ENCODE measurements at regions not wholly inside any gene's neighbourhood (a gene's known extent, or its start where the extent isn't known, plus 50 kb on each side); places are given as distances from the start of the nearest gene placed in this dataset.

DNA sequence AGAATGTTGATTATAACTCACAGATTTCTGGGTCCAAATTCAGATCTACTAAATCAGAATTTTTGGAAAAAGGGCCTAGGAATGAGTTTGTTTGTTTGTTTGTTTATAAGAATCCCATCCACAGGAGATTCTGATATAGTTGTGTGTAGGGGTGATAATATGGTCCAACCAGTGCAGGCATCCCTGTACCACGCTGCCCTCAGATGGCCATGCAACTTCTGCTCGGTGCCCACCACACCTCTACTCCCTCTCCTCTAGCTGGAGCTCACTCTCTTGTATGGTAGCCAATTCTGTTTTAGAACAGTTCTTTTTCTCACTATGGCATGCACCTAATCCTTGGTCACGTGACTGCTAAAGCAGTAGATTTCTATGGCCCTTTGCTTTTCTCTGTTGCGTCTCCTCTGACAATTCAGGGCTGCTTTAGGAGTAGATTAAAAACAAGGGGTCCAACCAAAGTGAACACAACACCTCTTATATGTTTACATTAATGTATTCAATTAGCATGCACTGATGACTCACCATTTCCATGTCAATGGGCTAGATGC, 103.3 kb upstream of the KCNA4 start:
- H3K56ac ChIP-seq (ENCODE audit: insufficient read length, low read depth, low read length) = no peak overlapping the region
- no peaks in the 10 kb centered on the region for H4K20me1 ChIP-seq (ENCODE audit: control insufficient read depth, insufficient read depth, insufficient read length)
- no peak overlapping the region for H3K14ac ChIP-seq (ENCODE audit: insufficient read depth, low read length)
- no peak overlapping the region for H2BK20ac ChIP-seq (ENCODE audit: low read depth, low read length, poor library complexity, severe bottlenecking)
- H4K5ac ChIP-seq (ENCODE audit: insufficient read length, low read depth, low read length) = no peak overlapping the region
- WGBS (ENCODE audit: extremely low coverage, insufficient read length, low lambda C conversion rate) = no CpG with 5 or more reads among the region's 4 CpGs
- H3K9me3 ChIP-seq (ENCODE audit: control insufficient read depth, low read depth, low read length) = no peaks in the 10 kb centered on the region
- Mint-ChIP-seq H3K27ac (no peak overlapping the region), H3K9me3 (no peaks in the 10 kb centered on the region), H3K4me3 (no peak overlapping the region), H3K4me1 (no peaks in the 10 kb centered on the region), H3K36me3 (ENCODE audit: insufficient read depth in 1 of 3, low read depth in 3 of 3) (no peaks in the 10 kb centered on the region), H3K27me3 (ENCODE audit: low read depth) (peaks cover 36% of the 10 kb centered on the region)
- no peak overlapping the region for H3K18ac ChIP-seq (ENCODE audit: insufficient read length, low read depth, low read length)
- no peak overlapping the region for H4K91ac ChIP-seq (ENCODE audit: insufficient read length, low read depth, low read length)
- no peak overlapping the region for H3K27ac ChIP-seq (ENCODE audit: insufficient read length, low read depth, low read length)
- H3K23me2 ChIP-seq (ENCODE audit: insufficient read length, low read depth, low read length, poor library complexity, severe bottlenecking) = no peaks in the 10 kb centered on the region
- TF ChIP-seq, protein P1, sequence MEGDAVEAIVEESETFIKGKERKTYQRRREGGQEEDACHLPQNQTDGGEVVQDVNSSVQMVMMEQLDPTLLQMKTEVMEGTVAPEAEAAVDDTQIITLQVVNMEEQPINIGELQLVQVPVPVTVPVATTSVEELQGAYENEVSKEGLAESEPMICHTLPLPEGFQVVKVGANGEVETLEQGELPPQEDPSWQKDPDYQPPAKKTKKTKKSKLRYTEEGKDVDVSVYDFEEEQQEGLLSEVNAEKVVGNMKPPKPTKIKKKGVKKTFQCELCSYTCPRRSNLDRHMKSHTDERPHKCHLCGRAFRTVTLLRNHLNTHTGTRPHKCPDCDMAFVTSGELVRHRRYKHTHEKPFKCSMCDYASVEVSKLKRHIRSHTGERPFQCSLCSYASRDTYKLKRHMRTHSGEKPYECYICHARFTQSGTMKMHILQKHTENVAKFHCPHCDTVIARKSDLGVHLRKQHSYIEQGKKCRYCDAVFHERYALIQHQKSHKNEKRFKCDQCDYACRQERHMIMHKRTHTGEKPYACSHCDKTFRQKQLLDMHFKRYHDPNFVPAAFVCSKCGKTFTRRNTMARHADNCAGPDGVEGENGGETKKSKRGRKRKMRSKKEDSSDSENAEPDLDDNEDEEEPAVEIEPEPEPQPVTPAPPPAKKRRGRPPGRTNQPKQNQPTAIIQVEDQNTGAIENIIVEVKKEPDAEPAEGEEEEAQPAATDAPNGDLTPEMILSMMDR (conservative IDR thresholded peaks at IDR 0.05) = no peak
- H3K27me3 ChIP-seq (ENCODE audit: insufficient read depth, low read length) = no peaks in the 10 kb centered on the region
- H3T11ph ChIP-seq (ENCODE audit: low read length) = no peak overlapping the region
- H2BK120ac ChIP-seq (ENCODE audit: low read depth, low read length, poor library complexity, severe bottlenecking) = no peak overlapping the region
- no peaks in the 10 kb centered on the region for H3K79me1 ChIP-seq (ENCODE audit: insufficient read depth, low read depth, low read length, poor library complexity, severe bottlenecking)
- no peak overlapping the region for H3K4me2 ChIP-seq (ENCODE audit: insufficient read depth, insufficient read length, low read length)
- no peak overlapping the region for H2AFZ ChIP-seq (ENCODE audit: low read length)
- no peak overlapping the region for H3K4ac ChIP-seq (ENCODE audit: low read depth, low read length)
- H3K23ac ChIP-seq (ENCODE audit: insufficient read length, low read depth, low read length) = no peak overlapping the region
- H4K8ac ChIP-seq (replicated peaks; ENCODE audit: insufficient read length, low read depth, low read length) = no peak overlapping the region
- H2BK5ac ChIP-seq (ENCODE audit: insufficient read length, low read length) = no peak overlapping the region
- H3K79me2 ChIP-seq (ENCODE audit: insufficient read depth, low read length) = no peaks in the 10 kb centered on the region
- H2AK5ac ChIP-seq (ENCODE audit: insufficient read length, low read length) = no peak overlapping the region
- no peak overlapping the region for H2BK15ac ChIP-seq (ENCODE audit: low read depth, low read length)
- no peak overlapping the region for H3K9ac ChIP-seq (ENCODE audit: extremely low read depth, insufficient read length, low read length)
- H3K4me1 ChIP-seq (ENCODE audit: insufficient read depth, low read length) = no peaks in the 10 kb centered on the region
- no peak for DNase-seq
- no peak overlapping the region for H2BK12ac ChIP-seq (ENCODE audit: insufficient read length, low read depth, low read length)

Data from H9 (cell line).